ENCODE measurements at regions not wholly inside any gene's neighbourhood (a gene's known extent, or its start where the extent isn't known, plus 50 kb on each side); places are given as distances from the start of the nearest gene placed in this dataset.
"Not testable (repeated sequence)": the region's sequence is repeated elsewhere in the genome, so short reads cannot be mapped to it uniquely, and the experiment has no call there.

DNA sequence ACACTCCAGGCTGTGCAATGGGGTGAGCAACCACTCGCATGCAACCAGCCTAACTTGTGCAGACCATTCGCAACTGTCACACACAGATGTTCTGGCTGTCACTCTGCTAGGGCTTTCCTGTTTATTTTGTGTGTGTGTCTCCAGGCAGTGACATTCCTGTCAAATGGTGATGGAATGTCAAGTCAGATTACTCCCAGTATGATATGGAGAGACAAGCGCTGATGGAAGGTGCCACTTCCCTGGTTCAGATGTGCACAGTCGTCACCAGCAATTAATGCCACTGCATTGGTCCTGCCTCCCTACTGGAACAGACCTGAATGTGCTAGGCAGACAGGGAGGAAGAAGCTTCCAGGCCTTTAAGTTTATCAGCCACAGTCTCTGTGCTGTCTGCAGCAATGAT, 442.4 kb upstream of the ISX start:
- Histone ChIP-seq H3K79me2 (ENCODE audit: control insufficient read depth, insufficient read depth, low read length) (no peaks in the 10 kb centered on the region), H3K9me3 (ENCODE audit: control insufficient read depth, insufficient read depth, low read depth, low read length) (no peaks in the 10 kb centered on the region), H3K27me3 (ENCODE audit: control insufficient read depth, insufficient read depth, low read length) (no peaks in the 10 kb centered on the region), H3K4me2 (ENCODE audit: extremely low read depth, insufficient read depth, low read length) (no peak overlapping the region), H3K9ac (ENCODE audit: insufficient read depth, low read length) (no peak overlapping the region), H3K27ac (ENCODE audit: insufficient read depth, low read length) (no peak overlapping the region), H3K4me3 (replicated peaks in 1 of 4; ENCODE audit: control extremely low read depth in 1 of 4, insufficient read depth in 1 of 4, low read depth in 3 of 4, low read length in 4 of 4) (no peak overlapping the region), H4K20me1 (ENCODE audit: control insufficient read depth, extremely low read depth, insufficient read depth, low read length) (no peaks in the 10 kb centered on the region), H3K36me3 (ENCODE audit: control insufficient read depth, insufficient read depth, low read length) (no peaks in the 10 kb centered on the region), H3K4me1 (ENCODE audit: control insufficient read depth, extremely low read depth, insufficient read depth, low read length) (no peaks in the 10 kb centered on the region), H2AFZ (ENCODE audit: low read length) (no peak overlapping the region)
- TF ChIP-seq, protein P1, sequence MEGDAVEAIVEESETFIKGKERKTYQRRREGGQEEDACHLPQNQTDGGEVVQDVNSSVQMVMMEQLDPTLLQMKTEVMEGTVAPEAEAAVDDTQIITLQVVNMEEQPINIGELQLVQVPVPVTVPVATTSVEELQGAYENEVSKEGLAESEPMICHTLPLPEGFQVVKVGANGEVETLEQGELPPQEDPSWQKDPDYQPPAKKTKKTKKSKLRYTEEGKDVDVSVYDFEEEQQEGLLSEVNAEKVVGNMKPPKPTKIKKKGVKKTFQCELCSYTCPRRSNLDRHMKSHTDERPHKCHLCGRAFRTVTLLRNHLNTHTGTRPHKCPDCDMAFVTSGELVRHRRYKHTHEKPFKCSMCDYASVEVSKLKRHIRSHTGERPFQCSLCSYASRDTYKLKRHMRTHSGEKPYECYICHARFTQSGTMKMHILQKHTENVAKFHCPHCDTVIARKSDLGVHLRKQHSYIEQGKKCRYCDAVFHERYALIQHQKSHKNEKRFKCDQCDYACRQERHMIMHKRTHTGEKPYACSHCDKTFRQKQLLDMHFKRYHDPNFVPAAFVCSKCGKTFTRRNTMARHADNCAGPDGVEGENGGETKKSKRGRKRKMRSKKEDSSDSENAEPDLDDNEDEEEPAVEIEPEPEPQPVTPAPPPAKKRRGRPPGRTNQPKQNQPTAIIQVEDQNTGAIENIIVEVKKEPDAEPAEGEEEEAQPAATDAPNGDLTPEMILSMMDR (conservative IDR thresholded peaks at IDR 0.05 in 1 of 2, IDR thresholded peaks at IDR 0.05 in 1 of 2; ENCODE audit: low read depth in 1 of 2, low read length in 2 of 2): no peak
- TF ChIP-seq EZH2 (IDR thresholded peaks at IDR 0.05; ENCODE audit: low read length, missing control alignments): no peak
- DNase-seq (ENCODE audit: low read depth in 2 of 2): no peak

DNA sequence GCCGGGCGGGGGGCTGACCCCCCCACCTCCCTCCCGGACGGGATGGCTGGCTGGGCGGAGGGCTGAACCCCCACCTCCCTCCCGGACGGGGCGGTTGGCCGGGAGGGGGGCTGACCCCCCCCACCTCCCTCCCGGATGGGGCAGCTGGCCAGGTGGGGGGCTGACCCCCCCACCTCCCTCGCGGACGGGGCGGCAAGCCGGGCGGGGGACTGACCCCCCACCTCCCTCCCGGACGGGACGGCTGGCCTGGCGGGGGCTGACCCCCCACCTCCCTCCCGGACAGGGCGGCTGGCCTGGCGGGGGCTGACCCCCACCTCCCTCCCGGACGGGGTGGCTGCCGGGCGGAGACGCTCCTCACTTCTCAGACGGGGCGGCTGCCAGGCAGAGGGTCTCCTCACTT, 440.1 kb upstream of the ISX start:
- not testable (repeated sequence) for H3K27ac ChIP-seq (ENCODE audit: insufficient read depth, low read length); DNase-seq (ENCODE audit: low read depth in 2 of 2); H3K27me3 ChIP-seq (ENCODE audit: control insufficient read depth, insufficient read depth, low read length); H3K36me3 ChIP-seq (ENCODE audit: control insufficient read depth, insufficient read depth, low read length); H3K4me3 ChIP-seq (replicated peaks in 1 of 4; ENCODE audit: control extremely low read depth in 1 of 4, insufficient read depth in 1 of 4, low read depth in 3 of 4, low read length in 4 of 4); H3K4me1 ChIP-seq (ENCODE audit: control insufficient read depth, extremely low read depth, insufficient read depth, low read length); H3K9me3 ChIP-seq (ENCODE audit: control insufficient read depth, insufficient read depth, low read depth, low read length); H2AFZ ChIP-seq (ENCODE audit: low read length); H4K20me1 ChIP-seq (ENCODE audit: control insufficient read depth, extremely low read depth, insufficient read depth, low read length); H3K9ac ChIP-seq (ENCODE audit: insufficient read depth, low read length); H3K79me2 ChIP-seq (ENCODE audit: control insufficient read depth, insufficient read depth, low read length); H3K4me2 ChIP-seq (ENCODE audit: extremely low read depth, insufficient read depth, low read length)

DNA sequence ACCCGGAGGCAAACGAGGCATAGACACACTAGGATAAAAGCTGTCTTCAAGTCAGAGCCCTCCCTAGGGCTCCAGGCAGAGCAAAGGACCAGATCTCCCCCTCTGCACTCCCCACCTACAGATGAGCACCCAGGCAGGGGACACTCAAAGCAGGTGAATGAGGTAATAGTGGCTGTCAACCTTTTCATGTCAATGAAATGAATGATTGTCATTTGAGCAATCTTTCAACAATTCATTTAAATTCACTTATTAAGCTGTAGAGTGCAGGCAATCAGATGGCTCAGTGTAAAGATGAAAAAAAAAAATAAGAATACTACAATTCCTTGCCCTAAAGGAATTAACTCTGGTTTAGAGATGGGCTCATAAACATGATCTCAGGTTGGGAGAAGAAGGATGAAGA, 427.8 kb upstream of the ISX start:
- no peak for DNase-seq (ENCODE audit: low read depth in 2 of 2)
- H3K27ac ChIP-seq (ENCODE audit: insufficient read depth, low read length): no peak overlapping the region
- TF ChIP-seq, protein P1 (conservative IDR thresholded peaks at IDR 0.05 in 1 of 2, IDR thresholded peaks at IDR 0.05 in 1 of 2; ENCODE audit: low read depth in 1 of 2, low read length in 2 of 2): no peak
- no peak for TF ChIP-seq EZH2 (IDR thresholded peaks at IDR 0.05; ENCODE audit: low read length, missing control alignments)
- H3K27me3 ChIP-seq (ENCODE audit: control insufficient read depth, insufficient read depth, low read length): no peaks in the 10 kb centered on the region
- H3K9ac ChIP-seq (ENCODE audit: insufficient read depth, low read length): no peak overlapping the region
- H3K4me3 ChIP-seq (replicated peaks in 1 of 4; ENCODE audit: control extremely low read depth in 1 of 4, insufficient read depth in 1 of 4, low read depth in 3 of 4, low read length in 4 of 4): no peak overlapping the region
- H3K4me1 ChIP-seq (ENCODE audit: control insufficient read depth, extremely low read depth, insufficient read depth, low read length): no peaks in the 10 kb centered on the region
- H3K36me3 ChIP-seq (ENCODE audit: control insufficient read depth, insufficient read depth, low read length): no peaks in the 10 kb centered on the region
- H4K20me1 ChIP-seq (ENCODE audit: control insufficient read depth, extremely low read depth, insufficient read depth, low read length): no peaks in the 10 kb centered on the region
- H3K4me2 ChIP-seq (ENCODE audit: extremely low read depth, insufficient read depth, low read length): no peak overlapping the region
- no peaks in the 10 kb centered on the region for H3K9me3 ChIP-seq (ENCODE audit: control insufficient read depth, insufficient read depth, low read depth, low read length)
- H3K79me2 ChIP-seq (ENCODE audit: control insufficient read depth, insufficient read depth, low read length): no peaks in the 10 kb centered on the region
- no peak overlapping the region for H2AFZ ChIP-seq (ENCODE audit: low read length)

DNA sequence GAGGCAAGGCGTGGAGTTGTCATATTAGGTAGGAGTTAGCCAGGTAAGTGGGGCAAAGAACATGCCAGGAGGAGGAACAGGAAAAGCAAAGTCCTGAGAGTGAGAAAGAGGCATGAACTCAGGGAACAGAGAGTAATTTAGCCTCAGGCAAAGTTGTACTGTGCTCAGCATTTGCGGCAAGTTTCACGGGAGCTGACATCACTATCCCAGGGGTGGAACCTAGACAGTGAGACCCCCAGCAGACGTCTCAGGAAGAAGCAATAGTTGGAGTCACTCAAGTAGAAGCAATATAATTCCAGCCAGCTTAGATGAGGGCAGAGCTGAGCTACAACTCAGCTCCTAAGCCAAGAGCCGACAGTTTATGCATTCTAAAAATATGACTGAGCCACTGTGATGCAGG, 426.0 kb upstream of the ISX start:
- no peaks in the 10 kb centered on the region for H3K36me3 ChIP-seq (ENCODE audit: control insufficient read depth, insufficient read depth, low read length)
- no peak overlapping the region for H2AFZ ChIP-seq (ENCODE audit: low read length)
- no peaks in the 10 kb centered on the region for H3K9me3 ChIP-seq (ENCODE audit: control insufficient read depth, insufficient read depth, low read depth, low read length)
- no peak overlapping the region for H3K9ac ChIP-seq (ENCODE audit: insufficient read depth, low read length)
- no peak overlapping the region for H3K27ac ChIP-seq (ENCODE audit: insufficient read depth, low read length)
- no peaks in the 10 kb centered on the region for H4K20me1 ChIP-seq (ENCODE audit: control insufficient read depth, extremely low read depth, insufficient read depth, low read length)
- no peaks in the 10 kb centered on the region for H3K79me2 ChIP-seq (ENCODE audit: control insufficient read depth, insufficient read depth, low read length)
- H3K4me3 ChIP-seq (replicated peaks in 1 of 4; ENCODE audit: control extremely low read depth in 1 of 4, insufficient read depth in 1 of 4, low read depth in 3 of 4, low read length in 4 of 4): no peak overlapping the region
- TF ChIP-seq EZH2 (IDR thresholded peaks at IDR 0.05; ENCODE audit: low read length, missing control alignments): no peak
- TF ChIP-seq, protein P1 (conservative IDR thresholded peaks at IDR 0.05 in 1 of 2, IDR thresholded peaks at IDR 0.05 in 1 of 2; ENCODE audit: low read depth in 1 of 2, low read length in 2 of 2): no peak
- no peak overlapping the region for H3K4me2 ChIP-seq (ENCODE audit: extremely low read depth, insufficient read depth, low read length)
- H3K27me3 ChIP-seq (ENCODE audit: control insufficient read depth, insufficient read depth, low read length): no peaks in the 10 kb centered on the region
- DNase-seq (ENCODE audit: low read depth in 2 of 2): no peak
- no peaks in the 10 kb centered on the region for H3K4me1 ChIP-seq (ENCODE audit: control insufficient read depth, extremely low read depth, insufficient read depth, low read length)
